ENCODE measurements at regions not wholly inside any gene's neighbourhood (a gene's known extent, or its start where the extent isn't known, plus 50 kb on each side); places are given as distances from the start of the nearest gene placed in this dataset.

- no peak for DNase-seq
These were observed 117.0 kb upstream of the KCNJ16 start for GRCh38 chr17:69958063-69958462.

- DNase-seq = no peak
These were observed 115.7 kb upstream of the KCNJ16 start for GRCh38 chr17:69959283-69959682.

GRCh38 chr17:69960755-69961154 is 114.3 kb upstream of the KCNJ16 start:
- DNase-seq = no peak

GRCh38 chr17:69961501-69962145 is 113.4 kb upstream of the KCNJ16 start:
- no peak for DNase-seq

GRCh38 chr17:69962436-69962995 is 112.5 kb upstream of the KCNJ16 start:
- no peak for DNase-seq

GRCh38 chr17:69967910-69968411 is 107.1 kb upstream of the KCNJ16 start:
- no peak for DNase-seq

- no peak for DNase-seq
These were observed 105.1 kb upstream of the KCNJ16 start for GRCh38 chr17:69969897-69970296.

GRCh38 chr17:69972251-69972650 is 102.8 kb upstream of the KCNJ16 start:
- DNase-seq = no peak

- DNase-seq = no peak
These were observed 99.2 kb upstream of the KCNJ16 start for GRCh38 chr17:69975808-69976207.

GRCh38 chr17:69978056-69978646 is 96.9 kb upstream of the KCNJ16 start:
- DNase-seq = no peak

GRCh38 chr17:69981441-69981840 is 93.6 kb upstream of the KCNJ16 start:
- DNase-seq = no peak

- no peak for DNase-seq
These were observed 79.5 kb upstream of the KCNJ16 start for GRCh38 chr17:69995476-69995875.

GRCh38 chr17:69997332-69997731 is 77.7 kb upstream of the KCNJ16 start:
- DNase-seq = no peak

GRCh38 chr17:69999253-69999652 is 75.8 kb upstream of the KCNJ16 start:
- DNase-seq = no peak

GRCh38 chr17:70006159-70006558 is 68.9 kb upstream of the KCNJ16 start:
- no peak for DNase-seq

- DNase-seq = no peak
These were observed 63.3 kb upstream of the KCNJ16 start for GRCh38 chr17:70011750-70012149.

- DNase-seq = no peak
These were observed 61.1 kb upstream of the KCNJ16 start for GRCh38 chr17:70013911-70014310.

- no peak for DNase-seq
These were observed 57.9 kb upstream of the KCNJ16 start for GRCh38 chr17:70017112-70017511.

GRCh38 chr17:70017941-70018340 is 57.1 kb upstream of the KCNJ16 start:
- DNase-seq = no peak

- DNase-seq = no peak
These were observed 53.3 kb upstream of the KCNJ16 start for GRCh38 chr17:70021726-70022125.

- no peak for DNase-seq
These were observed 52.9 kb upstream of the KCNJ16 start for GRCh38 chr17:70022175-70022574.

GRCh38 chr17:70024253-70024652 is 50.8 kb upstream of the KCNJ16 start:
- no peak for DNase-seq

Data from NCI-H1694 (cell line).